ENCODE measurements at regions not wholly inside any gene's neighbourhood (a gene's known extent, or its start where the extent isn't known, plus 50 kb on each side); places are given as distances from the start of the nearest gene placed in this dataset.

DNA sequence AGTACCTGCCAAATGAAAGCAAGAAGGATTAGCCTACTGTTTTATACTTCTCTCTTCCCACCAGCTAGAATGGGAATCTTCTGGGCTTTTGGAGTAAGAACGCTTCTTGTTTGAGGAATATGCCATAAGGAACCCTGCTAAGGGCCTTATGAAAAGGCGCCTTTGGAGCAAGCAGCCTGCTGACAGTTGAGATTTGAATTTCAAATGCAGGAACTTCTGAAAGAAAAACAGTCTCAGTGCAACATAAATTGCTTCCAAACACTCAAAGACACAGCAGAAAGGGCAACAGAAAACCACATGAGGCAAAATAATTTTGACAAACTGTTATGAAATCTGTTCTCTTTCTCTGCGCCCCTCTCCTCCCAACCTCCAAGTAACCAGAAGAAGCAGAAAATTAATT, 149.4 kb upstream of the B3GAT2 start (continued):
- TF ChIP-seq, protein P1, sequence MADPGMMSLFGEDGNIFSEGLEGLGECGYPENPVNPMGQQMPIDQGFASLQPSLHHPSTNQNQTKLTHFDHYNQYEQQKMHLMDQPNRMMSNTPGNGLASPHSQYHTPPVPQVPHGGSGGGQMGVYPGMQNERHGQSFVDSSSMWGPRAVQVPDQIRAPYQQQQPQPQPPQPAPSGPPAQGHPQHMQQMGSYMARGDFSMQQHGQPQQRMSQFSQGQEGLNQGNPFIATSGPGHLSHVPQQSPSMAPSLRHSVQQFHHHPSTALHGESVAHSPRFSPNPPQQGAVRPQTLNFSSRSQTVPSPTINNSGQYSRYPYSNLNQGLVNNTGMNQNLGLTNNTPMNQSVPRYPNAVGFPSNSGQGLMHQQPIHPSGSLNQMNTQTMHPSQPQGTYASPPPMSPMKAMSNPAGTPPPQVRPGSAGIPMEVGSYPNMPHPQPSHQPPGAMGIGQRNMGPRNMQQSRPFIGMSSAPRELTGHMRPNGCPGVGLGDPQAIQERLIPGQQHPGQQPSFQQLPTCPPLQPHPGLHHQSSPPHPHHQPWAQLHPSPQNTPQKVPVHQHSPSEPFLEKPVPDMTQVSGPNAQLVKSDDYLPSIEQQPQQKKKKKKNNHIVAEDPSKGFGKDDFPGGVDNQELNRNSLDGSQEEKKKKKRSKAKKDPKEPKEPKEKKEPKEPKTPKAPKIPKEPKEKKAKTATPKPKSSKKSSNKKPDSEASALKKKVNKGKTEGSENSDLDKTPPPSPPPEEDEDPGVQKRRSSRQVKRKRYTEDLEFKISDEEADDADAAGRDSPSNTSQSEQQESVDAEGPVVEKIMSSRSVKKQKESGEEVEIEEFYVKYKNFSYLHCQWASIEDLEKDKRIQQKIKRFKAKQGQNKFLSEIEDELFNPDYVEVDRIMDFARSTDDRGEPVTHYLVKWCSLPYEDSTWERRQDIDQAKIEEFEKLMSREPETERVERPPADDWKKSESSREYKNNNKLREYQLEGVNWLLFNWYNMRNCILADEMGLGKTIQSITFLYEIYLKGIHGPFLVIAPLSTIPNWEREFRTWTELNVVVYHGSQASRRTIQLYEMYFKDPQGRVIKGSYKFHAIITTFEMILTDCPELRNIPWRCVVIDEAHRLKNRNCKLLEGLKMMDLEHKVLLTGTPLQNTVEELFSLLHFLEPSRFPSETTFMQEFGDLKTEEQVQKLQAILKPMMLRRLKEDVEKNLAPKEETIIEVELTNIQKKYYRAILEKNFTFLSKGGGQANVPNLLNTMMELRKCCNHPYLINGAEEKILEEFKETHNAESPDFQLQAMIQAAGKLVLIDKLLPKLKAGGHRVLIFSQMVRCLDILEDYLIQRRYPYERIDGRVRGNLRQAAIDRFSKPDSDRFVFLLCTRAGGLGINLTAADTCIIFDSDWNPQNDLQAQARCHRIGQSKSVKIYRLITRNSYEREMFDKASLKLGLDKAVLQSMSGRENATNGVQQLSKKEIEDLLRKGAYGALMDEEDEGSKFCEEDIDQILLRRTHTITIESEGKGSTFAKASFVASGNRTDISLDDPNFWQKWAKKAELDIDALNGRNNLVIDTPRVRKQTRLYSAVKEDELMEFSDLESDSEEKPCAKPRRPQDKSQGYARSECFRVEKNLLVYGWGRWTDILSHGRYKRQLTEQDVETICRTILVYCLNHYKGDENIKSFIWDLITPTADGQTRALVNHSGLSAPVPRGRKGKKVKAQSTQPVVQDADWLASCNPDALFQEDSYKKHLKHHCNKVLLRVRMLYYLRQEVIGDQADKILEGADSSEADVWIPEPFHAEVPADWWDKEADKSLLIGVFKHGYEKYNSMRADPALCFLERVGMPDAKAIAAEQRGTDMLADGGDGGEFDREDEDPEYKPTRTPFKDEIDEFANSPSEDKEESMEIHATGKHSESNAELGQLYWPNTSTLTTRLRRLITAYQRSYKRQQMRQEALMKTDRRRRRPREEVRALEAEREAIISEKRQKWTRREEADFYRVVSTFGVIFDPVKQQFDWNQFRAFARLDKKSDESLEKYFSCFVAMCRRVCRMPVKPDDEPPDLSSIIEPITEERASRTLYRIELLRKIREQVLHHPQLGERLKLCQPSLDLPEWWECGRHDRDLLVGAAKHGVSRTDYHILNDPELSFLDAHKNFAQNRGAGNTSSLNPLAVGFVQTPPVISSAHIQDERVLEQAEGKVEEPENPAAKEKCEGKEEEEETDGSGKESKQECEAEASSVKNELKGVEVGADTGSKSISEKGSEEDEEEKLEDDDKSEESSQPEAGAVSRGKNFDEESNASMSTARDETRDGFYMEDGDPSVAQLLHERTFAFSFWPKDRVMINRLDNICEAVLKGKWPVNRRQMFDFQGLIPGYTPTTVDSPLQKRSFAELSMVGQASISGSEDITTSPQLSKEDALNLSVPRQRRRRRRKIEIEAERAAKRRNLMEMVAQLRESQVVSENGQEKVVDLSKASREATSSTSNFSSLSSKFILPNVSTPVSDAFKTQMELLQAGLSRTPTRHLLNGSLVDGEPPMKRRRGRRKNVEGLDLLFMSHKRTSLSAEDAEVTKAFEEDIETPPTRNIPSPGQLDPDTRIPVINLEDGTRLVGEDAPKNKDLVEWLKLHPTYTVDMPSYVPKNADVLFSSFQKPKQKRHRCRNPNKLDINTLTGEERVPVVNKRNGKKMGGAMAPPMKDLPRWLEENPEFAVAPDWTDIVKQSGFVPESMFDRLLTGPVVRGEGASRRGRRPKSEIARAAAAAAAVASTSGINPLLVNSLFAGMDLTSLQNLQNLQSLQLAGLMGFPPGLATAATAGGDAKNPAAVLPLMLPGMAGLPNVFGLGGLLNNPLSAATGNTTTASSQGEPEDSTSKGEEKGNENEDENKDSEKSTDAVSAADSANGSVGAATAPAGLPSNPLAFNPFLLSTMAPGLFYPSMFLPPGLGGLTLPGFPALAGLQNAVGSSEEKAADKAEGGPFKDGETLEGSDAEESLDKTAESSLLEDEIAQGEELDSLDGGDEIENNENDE (IDR thresholded peaks at IDR 0.05; ENCODE audit: insufficient replicate concordance, low read length): no peak
- TF ChIP-seq EP300 (IDR thresholded peaks at IDR 0.05; ENCODE audit: borderline replicate concordance in 1 of 2, low read depth in 2 of 2, low read length in 2 of 2) (no peak), SRF (IDR thresholded peaks at IDR 0.05; ENCODE audit: low read depth, low read length) (no peak), RFX5 (IDR thresholded peaks at IDR 0.05; ENCODE audit: borderline replicate concordance, low read depth, low read length) (no peak), ZNF274 (IDR thresholded peaks at IDR 0.05; ENCODE audit: borderline replicate concordance, extremely low read depth, low read length) (no peak), YY1 (IDR thresholded peaks at IDR 0.05; ENCODE audit: low read depth, low read length) (no peak), BRCA1 (IDR thresholded peaks at IDR 0.05; ENCODE audit: low read depth, low read length) (no peak), KDM4A (IDR thresholded peaks at IDR 0.05; ENCODE audit: low read depth, low read length, severe bottlenecking) (no peak), HDAC6 (IDR thresholded peaks at IDR 0.05; ENCODE audit: low read depth, low read length) (no peak)
- TF ChIP-seq, protein P2, sequence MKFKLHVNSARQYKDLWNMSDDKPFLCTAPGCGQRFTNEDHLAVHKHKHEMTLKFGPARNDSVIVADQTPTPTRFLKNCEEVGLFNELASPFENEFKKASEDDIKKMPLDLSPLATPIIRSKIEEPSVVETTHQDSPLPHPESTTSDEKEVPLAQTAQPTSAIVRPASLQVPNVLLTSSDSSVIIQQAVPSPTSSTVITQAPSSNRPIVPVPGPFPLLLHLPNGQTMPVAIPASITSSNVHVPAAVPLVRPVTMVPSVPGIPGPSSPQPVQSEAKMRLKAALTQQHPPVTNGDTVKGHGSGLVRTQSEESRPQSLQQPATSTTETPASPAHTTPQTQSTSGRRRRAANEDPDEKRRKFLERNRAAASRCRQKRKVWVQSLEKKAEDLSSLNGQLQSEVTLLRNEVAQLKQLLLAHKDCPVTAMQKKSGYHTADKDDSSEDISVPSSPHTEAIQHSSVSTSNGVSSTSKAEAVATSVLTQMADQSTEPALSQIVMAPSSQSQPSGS (IDR thresholded peaks at IDR 0.05; ENCODE audit: low read length): no peak
